Endothelial cell of umbilical vein (primary cell): ENCODE measurements at regions not wholly inside any gene's neighbourhood (a gene's known extent, or its start where the extent isn't known, plus 50 kb on each side); places are given as distances from the start of the nearest gene placed in this dataset. TPM values are rescaled to one million over a fixed set of nuclear protein-coding genes. Genes with fewer than 3 reads are reported as not detected.

Source experiments
- small RNA-seq: library from RNA; depleted of rRNA; stranded (forward); fragments of <200 nt; gene quantifications from one replicate; pipeline ENCODE3, GENCODE V24; 2012; ENCODE audit warnings: low replicate concordance, low read depth; ENCODE audit not compliant: insufficient read depth, insufficient read length

Small RNA genes lying in the stretch of these regions (small RNA-seq; reads per million reads assigned to genes)
- gene RPS21P8: not detected
